NCI-H2196 treated with DMSO at 0.1 percent for 48 hours (cell line): ENCODE measurements at regions not wholly inside any gene's neighbourhood (a gene's known extent, or its start where the extent isn't known, plus 50 kb on each side); places are given as distances from the start of the nearest gene placed in this dataset.
A peak's percentile ranks its signal among the peaks of the same experiment; 100 is the strongest.
"Not testable (repeated sequence)": the region's sequence is repeated elsewhere in the genome, so short reads cannot be mapped to it uniquely, and the experiment has no call there.

Experiments used
- DNase-seq: peaks from one replicate; lab custom pipeline; 2025; ENCODE audit not compliant: unreplicated experiment; lab: John Stamatoyannopoulos, UW

DNA sequence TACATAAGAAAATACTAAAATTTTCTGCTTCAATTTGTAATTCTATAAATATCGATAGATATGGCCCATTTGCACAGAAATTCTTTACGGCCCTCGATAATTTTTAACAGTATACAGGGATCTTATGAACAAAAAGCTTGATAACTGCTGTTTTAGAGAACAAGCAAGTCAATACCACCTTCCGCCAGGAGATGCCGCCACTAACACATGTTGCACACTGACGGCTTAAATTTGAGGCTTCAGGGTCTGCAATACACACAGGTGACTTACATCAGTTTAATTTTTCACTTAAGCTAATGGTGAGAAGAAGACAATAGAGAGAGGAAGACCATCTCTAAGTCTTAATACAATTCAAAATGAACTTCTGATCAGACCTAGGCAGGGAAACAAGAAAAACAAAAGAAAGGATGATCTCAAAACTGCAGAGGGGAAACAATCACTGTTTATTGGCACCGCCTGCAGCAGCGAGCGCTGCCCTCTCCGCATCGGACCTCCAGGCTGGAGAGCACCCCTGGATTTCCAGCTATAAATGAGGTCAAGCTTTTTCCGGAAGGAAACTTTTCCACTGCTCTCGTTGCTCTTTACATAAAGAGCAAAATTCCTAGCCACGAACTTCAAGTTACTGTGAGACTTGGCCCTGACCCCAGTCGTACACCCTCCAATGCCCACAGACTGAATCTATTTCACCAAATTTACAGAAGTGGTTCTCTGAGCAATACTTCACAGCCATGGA lies 53.9 kb downstream of the OTOR start:
- DNase-seq: peak; percentile 58

DNA sequence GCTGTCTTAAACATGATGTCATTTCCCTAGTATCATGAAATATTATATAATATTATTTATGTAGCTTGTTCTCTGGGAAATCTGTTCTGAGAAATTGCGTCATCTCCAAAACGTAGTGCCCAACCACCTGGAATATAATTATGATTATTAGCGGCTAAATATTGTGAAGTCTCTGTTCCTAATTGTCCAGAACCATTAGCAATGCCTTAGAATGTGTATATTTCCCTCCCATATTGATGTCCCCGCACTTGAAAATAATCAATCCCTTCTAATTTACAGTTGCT lies 54.4 kb downstream of the OTOR start:
- DNase-seq: no peak

DNA sequence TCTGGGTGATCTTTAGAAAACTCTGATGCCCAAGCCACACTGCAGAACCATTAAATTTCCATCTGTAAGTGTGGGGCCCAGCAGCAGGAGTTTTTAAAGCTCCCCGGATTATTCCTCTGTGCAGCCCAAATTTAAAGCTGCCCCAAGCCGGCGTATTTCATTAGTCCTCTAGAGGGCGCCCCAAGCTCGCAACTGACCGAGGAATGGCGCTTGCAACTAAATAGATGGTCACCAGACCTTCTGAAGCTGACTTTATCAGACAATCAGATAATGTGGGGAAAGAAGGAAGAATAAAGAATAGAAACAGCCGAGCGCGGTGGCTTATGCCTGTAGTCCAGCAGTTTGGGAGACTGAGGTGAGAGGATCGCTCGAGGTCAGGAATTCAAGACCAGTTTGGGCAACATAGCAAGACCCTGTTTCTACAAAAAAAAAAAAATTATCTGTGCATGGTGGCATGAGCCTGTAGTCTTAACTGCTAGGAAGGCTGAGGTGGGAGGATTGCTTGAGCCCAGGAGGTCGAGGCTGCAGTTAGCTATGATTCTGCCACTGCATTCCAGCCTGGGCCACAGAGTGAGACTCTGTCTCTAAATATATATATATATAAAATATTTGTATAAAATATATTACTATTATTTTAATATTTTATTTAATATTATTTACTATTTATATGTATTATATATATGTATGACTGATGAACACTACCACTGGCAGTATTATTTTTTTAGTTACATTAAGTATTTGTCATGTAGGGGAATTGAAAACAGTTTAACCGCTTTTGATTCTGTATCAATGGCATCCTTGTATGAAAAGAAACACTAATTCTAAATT lies 56.0 kb downstream of the OTOR start:
- DNase-seq: peak; percentile 28

DNA sequence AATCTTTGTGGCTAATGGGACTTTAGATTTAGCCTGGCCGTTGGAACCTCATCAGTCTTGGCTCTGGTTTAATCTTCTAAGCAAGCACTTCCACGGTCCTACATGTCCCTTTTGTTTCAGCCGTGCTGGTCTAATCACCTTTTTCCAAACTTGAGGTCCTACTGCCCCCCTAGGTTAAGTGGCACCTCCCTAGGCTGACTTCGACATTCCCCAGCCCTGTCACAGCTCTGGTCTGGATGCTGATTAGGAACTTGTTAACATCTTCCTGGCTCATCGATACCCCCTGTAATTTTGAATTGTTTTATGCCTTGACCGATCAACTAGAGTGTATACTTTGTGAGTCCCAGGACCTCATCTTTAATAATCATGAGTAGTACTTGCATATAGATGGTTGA lies 56.6 kb downstream of the OTOR start:
- no peak for DNase-seq

DNA sequence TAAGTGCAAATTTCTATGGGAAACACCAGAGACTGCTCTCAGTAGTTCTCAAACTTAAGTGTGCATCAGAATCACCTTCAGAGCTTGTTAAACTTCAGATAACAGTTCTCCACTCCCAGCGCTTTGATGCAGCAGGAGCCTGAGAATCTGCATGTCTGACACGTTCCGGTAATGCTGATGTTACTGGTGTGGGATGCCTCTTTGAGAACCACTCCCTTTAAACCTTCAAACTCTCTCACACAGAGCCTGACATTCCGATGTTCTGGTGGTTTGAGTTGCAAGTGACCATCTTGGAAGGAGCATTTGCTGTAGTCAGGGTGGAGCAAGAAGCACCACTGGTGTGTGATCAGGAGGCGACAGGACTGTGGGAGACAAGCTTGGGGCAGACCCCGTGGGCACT lies 57.9 kb downstream of the OTOR start:
- no peak for DNase-seq

DNA sequence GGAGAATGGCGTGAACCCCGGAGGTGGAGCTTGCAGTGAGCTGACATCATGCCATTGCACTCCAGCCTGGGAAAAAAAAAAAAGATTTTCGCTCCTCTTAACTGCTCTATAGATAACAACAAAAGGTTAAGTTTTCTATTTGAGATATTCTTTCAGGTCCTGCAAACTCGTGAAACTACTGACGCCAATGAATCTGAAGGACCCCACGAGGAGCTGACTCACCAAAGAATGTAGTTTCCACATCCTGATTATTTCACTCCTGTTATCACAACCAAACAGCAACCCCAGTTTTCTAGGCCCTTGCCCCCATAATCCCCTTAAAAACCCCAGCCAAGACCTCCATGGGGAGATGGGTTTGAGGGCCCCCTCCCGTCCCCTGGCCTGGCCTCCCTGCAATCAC lies 58.7 kb downstream of the OTOR start:
- DNase-seq: no peak

DNA sequence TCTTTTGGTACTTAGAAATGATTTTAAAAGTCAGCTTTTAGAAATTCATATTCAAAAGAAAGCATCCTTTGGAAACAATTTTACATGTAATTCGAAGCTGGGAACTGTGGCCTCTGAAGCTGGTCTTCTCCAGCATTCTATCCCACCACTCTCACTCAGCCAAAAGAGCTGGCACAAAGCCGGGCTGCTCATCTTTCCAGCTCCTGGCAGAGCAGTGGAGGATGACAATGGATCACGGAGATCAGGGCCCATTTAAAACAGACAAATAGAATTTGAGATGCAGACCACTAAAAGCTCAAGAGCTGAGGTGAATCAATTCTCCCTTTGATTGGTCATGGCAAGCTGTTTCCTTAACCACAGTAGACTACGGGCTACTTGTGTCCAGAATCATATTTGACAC lies 60.6 kb downstream of the OTOR start:
- no peak for DNase-seq

DNA sequence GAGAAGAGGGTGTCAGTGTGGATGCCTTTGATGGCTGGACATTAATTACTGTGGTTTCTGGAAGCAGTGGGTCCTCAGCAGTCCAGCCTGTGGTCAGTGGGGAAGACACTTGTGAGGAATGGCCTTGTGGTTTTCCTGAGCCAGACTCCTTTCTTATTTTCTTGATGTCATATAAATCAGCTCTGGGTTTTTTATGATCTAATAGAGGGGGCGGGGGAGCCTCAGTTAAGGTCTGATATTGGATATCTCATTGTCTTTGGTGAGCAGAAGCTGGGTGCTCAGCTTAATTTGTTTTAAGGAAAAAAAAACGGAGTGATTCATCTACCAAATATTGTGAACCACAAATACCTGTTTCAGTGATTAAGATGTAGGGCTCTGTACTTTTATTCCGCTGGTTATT lies 62.1 kb downstream of the OTOR start:
- DNase-seq: no peak

DNA sequence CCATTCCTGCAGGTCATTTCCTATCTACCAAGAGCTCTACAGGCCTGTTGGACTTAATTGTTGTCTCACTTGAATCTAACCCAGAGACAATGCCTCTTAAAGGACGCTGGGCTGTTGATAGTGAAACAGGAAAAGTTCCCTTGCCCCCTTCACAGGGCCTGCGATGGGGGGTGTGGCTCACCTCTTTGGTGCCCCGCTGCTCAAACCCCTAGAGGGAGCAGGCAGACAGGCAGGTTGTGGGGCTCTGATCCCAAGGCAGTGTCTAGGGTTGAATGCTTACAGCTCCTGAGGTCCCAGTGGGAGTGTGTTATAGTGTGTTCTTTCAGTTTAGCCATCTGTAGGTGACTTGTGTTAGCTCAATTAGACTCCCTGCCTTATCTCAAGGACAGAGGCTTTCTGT lies 68.0 kb downstream of the OTOR start:
- no peak for DNase-seq

DNA sequence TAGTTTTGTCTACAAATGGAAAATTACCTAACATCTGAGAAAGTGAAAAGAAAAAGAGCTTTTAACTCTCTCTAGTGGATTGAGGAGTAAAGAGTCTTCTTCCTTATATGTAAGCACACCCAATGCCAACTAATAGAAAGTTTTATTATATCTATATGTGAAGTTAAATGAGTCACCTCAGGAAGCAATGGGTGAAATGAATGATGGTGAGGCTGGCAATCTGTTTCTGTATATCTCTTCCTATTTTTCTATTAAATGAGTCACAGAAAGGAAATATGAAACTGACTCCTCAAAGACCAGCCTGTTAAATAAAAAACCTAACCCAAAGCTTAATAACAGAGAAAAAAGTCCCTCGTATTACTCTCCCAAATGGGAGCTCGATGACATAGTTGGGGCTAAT lies 71.3 kb downstream of the OTOR start:
- no peak for DNase-seq

DNA sequence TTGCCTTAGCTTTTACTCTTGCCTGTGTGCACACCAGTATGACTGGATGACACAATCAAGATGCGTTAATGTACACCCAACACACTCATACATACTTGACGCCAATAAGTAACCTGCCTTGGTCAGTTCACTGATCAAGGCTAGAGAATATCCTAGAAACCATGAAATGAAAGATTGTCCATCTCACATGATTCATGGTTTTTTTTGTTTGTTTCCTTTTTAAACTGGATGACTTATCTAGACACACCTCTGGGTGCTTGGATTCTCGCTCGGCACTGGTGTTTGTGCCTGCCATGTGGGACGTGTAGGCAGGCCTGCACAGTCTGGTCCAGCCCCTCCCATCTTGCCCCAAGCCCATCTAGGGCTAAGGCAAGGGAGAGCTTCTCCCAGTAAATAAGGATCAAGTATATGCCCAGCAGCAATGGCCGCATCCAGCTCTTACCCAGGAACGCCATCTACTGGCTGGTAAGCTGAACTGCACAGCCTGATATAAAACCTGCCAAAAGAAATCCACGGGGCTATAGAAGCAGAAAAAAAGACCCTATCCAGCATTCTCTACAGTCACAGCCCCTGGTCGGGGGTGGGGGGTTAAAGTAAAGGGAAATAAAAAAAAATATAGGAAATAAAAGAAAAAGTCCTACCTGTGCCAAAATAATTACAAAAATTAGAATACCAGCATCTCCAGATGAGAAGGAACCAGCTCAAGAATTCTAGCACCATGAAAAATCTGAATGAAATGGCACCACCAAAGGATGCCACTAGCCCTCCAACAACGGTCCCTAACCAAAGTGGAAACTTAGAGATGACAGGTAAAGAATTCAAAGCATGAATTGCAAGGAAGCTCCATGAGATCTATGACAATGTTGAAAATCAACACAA lies 73.3 kb downstream of the OTOR start:
- DNase-seq: no peak

DNA sequence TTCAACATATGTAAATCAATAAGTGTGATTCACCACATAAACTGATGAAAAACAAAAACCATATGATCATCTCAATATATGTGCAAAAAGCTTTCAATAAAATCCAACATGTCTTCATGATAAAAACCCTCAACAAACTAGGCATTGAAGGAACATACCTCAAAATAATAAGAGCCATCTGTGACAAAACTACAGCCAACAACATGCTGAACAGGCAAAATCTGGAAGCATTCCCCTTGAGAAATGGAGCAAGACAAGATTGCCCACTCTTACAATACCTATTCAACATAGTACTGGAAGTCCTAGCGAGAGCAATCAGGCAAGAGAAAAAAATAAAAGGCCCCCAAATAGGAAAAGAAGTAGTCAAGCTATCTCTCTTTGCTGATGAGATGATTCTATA lies 76.5 kb downstream of the OTOR start:
- DNase-seq: no peak

DNA sequence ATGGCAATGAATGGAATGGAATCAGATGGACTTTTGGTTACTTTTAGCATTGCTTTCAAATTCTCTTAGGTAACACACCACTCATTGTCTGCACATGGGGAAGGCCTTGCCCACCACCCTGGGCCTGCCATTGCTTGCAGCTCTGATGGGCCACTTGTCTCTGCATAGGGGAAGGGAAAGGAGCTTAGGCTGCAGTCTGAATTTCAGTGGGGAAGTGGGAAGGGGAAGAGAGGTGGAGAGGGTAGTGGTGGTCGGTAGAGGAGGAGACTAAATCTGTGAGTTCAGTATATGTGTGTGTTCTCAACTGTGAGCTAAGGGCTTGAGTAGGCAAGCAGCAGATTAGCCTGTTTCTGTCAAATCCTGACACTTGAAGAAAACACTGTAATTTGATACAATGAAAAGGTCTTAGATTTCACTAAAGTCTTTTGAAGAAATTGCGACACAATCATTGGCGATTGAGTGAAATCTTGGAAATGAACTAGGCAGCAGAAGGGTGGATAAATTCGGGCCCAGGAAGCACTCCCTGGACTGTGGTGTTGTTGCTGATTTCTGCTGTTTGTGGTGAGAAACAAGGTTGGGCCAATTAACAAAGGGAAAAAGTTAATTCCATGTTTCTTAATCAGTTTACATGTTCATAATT lies 80.6 kb downstream of the OTOR start:
- no peak for DNase-seq

DNA sequence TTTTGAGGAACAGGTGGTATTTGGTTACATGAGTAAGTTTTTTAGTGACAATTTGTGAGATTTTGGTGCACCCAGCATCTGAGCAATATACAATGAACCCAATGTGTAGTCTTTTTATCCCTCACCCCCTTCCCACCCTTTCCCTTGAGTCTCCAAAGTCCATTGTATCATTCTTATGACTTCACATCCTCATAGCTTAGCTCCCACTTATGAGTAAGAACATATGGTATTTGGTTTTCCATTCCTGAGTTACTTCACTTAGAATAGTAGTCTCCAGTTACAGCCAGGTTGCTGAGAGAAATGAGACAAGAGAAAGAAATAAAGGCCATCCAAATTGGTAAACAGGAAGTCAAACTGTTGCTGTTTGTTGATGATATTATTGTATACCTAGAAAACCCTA lies 87.5 kb downstream of the OTOR start:
- DNase-seq: not testable (repeated sequence)

DNA sequence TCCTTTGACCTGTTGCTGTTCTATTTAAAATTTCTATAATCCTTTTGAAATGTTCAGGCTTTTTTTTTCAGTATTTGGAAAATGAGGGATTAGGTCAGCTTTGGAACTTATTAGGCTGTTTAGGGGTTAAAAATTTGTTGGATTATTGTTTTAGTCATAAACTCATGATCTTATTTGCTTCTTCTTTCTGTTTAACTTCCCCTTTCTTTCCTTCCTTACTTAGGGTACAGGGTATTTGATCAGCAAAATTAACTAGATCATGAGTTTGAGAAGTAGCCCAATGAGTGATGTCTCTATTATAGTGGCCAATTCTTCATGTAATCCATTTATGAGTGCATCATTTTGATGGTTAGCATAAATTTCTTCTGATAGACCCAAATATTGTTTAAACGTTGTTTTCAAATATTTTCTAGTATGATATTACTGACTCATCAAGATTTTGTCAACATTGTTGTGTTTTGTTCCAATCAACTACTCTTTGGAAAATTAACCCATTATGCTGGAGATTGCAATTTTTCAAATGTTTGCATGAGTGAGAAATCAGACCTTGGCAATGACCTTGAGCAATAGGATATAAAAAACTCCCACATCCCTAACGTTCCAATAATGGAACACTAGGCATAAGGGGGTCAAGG lies 94.4 kb downstream of the OTOR start:
- no peak for DNase-seq

DNA sequence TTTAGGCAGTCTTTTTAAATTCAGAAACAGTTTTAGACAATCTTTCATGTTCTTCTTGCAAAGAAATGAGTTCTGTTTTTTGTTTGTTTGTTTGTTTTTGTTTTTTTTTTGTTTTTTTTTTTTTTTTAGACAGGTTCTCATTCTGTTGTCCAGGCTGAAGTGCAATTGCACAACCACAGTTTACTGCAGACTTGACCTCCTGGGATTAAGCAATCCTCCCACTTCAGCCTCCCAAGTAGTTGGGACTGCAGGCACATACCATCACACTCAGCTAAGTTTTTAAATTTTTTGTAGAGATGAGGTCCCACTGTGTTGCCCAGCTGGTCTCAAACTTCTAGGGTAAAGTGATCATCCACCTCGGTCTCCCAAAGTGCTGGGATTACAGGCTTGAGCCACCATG lies 96.2 kb downstream of the OTOR start:
- no peak for DNase-seq

DNA sequence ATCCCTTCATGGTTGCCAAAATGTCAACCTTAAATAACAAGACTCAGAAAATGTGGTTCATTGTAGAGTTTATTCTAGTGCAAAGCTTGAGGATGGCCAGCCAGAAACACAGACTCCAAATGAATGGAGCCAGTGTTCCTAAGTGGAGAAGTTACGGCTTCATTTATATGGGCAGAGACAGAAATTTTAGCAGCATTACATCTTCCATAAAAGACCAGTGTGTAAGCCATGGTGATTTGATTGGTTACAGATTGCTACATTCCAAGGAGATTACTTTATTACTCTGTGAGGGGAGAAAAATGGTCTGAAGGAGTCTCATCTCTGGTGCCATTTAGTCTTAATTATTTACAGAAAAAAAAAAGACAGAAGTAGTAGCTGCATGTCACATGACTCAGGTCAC lies 97.8 kb downstream of the OTOR start:
- no peak for DNase-seq

DNA sequence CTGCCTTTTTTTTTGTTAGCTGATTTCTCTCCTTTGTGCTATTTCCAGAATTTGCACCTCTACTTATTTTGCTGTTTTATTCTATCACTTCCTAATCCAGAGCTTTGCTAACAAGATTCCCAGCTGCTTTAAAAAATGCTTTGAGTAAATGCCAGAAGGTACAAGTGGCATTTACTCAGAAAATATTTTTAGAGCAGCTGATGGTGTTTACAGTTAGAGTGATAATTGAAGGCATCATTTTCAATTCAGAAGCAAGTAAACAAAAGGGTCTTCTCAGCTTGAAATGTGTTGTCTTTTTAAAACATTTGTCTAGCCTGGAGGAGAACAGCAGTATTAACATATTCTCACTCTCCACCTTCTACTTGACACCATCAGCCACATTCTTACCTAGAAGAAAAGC lies 99.9 kb downstream of the OTOR start:
- no peak for DNase-seq

DNA sequence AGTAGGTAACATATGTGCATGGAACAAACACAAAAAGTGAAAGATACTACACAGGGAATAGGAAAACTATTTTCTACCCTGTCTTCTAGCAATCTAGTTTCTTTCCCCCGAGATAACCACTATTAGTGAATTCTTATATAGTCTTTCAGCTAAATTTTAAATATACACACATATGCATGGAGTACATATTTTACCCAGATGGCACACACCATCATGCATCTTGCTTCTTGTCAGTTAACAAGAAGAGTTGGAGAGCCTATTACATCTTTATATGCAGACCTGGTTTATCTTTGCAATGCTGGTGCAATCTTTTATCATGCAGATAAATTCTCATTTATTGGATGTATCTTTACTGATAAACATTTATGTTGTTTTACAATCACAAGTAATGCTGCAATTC lies 100.4 kb downstream of the OTOR start:
- no peak for DNase-seq

DNA sequence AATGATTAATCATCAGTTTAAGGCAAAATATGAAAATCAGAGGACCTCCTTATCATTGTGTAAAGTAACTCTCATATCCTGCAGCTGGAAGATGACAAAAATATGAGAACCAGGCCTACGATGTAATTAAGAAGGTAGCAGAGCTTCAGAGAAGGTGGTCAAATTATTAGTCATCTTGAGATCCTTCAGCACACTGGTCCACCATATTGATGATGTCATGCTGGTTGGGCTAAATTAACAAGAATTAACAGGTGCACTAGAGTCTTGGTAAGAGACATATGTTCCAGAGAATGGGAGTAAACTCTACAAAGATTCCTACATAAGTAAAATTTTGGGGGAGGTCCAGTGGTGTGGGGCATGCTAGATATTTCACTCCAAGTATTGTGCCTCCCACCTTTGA lies 112.8 kb downstream of the OTOR start:
- DNase-seq: no peak

DNA sequence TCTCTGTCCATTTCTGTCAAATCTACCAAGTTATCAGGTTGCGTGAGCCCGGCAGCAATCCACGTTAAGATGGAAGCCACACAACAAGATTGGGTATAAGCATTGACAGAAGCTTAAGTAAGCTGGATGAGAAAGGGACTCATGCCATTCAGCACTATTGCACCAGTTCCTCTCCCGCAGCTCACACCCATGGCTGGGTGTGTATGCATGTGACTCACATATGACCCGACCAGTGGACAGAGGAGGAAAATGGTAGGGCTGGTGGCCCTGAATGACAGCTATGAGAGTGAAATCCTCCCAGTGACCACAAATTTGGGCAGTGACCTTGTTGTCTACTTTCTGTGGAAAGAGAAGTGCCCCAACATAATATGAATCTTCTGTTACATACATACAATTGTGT lies 113.5 kb downstream of the OTOR start:
- DNase-seq: no peak
